Gastroesophageal sphincter (tissue), 4 donors: ENCODE measurements at regions not wholly inside any gene's neighbourhood (a gene's known extent, or its start where the extent isn't known, plus 50 kb on each side); places are given as distances from the start of the nearest gene placed in this dataset.

Source experiments
- ATAC-seq: fragments of 150-250 bp; one replicate; pipeline ENCODE4 v1.9.1; 2016; ENCODE audit warnings: mild to moderate bottlenecking, moderate library complexity
- H3K27ac ChIP-seq, 4 donors: fragments of 200-600 bp; sonication (generic) in 3 of 4; 1 replicate in 3 of 4; 2 replicates in 1 of 4; pipeline ENCODE4 v1.5.1; 2016 to 2019
- H3K27me3 ChIP-seq: fragments of 200-600 bp; sonication (generic); one replicate; pipeline ENCODE4 v1.5.1; 2019
- H3K36me3 ChIP-seq, 2 donors: fragments of 200-600 bp; sonication (generic); one replicate each; pipeline ENCODE4 v1.5.1; 2019; ENCODE audit warnings: control low read depth in 1 of 2
- H3K4me1 ChIP-seq, 3 donors: fragments of 200-600 bp; sonication (generic); 1 replicate in 2 of 3; 2 replicates in 1 of 3; pipeline ENCODE4 v1.5.1; 2016 to 2019; ENCODE audit warnings: control low read depth in 2 of 3
- H3K4me3 ChIP-seq, 2 donors: fragments of 200-600 bp; sonication (generic); one replicate each; pipeline ENCODE4 v1.5.1; 2019; ENCODE audit warnings: mild to moderate bottlenecking in 1 of 2, moderate library complexity in 1 of 2
- H3K9me3 ChIP-seq, 3 donors: fragments of 200-600 bp; sonication (generic); one replicate each; pipeline ENCODE4 v1.5.1; 2017 to 2019; ENCODE audit warnings: control low read depth in 2 of 3
- EP300 ChIP-seq: sonication (generic); formaldehyde crosslinking; IDR thresholded peaks from one replicate; pipeline ENCODE4 v1.6.1; 2017; ENCODE audit warnings: antibody characterized with exemption, mild to moderate bottlenecking
- POLR2A ChIP-seq, 2 donors: fragments of 450-650 bp; IDR thresholded peaks; one replicate each; pipeline ENCODE4 v1.6.1; 2017; ENCODE audit warnings: antibody characterized with exemption in 2 of 2, mild to moderate bottlenecking in 2 of 2, moderate library complexity in 1 of 2
- POLR2AphosphoS5 ChIP-seq: sonication (generic); formaldehyde crosslinking; IDR thresholded peaks from one replicate; pipeline ENCODE4 v1.6.1; 2017; ENCODE audit warnings: antibody characterized with exemption
- WGBS, 2 donors: methylation state at CpG; one replicate each; pipeline ENCODE4 v1.1.5; 2018; ENCODE audit warnings: low coverage in 1 of 2; 5-methylcytosine and 5-hydroxymethylcytosine counted together
- TF ChIP-seq, protein P1 (sequence below), 4 experiments: fragments of 200-600 bp in 2 of 4; fragments of 450-650 bp in 2 of 4; sonication (generic) in 1 of 4; IDR thresholded peaks; one replicate each; pipeline ENCODE4 v1.5.1; 2017 to 2019; ENCODE audit warnings: antibody characterized with exemption in 4 of 4, mild to moderate bottlenecking in 2 of 4, moderate library complexity in 2 of 4

GRCh38 chr5:34548086-34548403 is 108.1 kb upstream of the RAI14 start:
- TF ChIP-seq EP300 (no peak), POLR2A (IDR thresholded peaks at IDR 0.05) (no peak), POLR2AphosphoS5 (no peak)
- TF ChIP-seq, protein P1, sequence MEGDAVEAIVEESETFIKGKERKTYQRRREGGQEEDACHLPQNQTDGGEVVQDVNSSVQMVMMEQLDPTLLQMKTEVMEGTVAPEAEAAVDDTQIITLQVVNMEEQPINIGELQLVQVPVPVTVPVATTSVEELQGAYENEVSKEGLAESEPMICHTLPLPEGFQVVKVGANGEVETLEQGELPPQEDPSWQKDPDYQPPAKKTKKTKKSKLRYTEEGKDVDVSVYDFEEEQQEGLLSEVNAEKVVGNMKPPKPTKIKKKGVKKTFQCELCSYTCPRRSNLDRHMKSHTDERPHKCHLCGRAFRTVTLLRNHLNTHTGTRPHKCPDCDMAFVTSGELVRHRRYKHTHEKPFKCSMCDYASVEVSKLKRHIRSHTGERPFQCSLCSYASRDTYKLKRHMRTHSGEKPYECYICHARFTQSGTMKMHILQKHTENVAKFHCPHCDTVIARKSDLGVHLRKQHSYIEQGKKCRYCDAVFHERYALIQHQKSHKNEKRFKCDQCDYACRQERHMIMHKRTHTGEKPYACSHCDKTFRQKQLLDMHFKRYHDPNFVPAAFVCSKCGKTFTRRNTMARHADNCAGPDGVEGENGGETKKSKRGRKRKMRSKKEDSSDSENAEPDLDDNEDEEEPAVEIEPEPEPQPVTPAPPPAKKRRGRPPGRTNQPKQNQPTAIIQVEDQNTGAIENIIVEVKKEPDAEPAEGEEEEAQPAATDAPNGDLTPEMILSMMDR (IDR thresholded peaks at IDR 0.05) = no peak
- no peak overlapping the region for H3K27ac ChIP-seq
- peaks cover 0 to 13% (median 0%) of the 10 kb centered on the region in 3 donors for H3K9me3 ChIP-seq
- H3K27me3 ChIP-seq = no peaks in the 10 kb centered on the region
- 89% methylated on average over 1 of the region's 1 CpG; no CpG with 5 or more reads in 1 of the 2 donors for WGBS, 2 donors
- H3K4me3 ChIP-seq = no peak overlapping the region
- no peak for ATAC-seq
- peaks cover 2 to 13% (median 8%) of the 10 kb centered on the region in 3 donors for H3K4me1 ChIP-seq
- no peaks in the 10 kb centered on the region for H3K36me3 ChIP-seq

DNA sequence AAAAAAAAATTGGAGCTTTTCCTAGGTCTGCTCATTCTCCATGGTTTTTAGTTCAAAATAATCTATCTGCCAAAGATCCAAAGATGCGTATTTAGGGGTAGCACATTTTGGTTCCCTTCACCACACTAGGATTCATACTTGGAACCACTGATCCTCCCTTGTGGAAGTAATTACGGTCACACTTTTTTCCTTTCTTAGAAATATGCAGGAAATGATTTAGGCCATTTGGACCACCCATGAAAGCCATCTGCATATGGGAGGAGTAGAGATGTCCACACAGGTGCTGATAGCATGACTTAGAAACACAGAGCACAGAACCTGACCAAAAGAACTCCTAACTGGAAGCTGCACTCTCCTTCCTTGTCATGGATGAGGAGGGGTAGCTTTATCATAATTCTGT is 105.9 kb upstream of the RAI14 start:
- TF ChIP-seq, protein P1 (IDR thresholded peaks at IDR 0.05) = no peak
- TF ChIP-seq POLR2A (IDR thresholded peaks at IDR 0.05) = no peak
- TF ChIP-seq POLR2AphosphoS5 = no peak
- Histone ChIP-seq H3K4me1 (peaks cover 2 to 13% (median 8%) of the 10 kb centered on the region in 3 donors), H3K9me3 (no peaks in the 10 kb centered on the region), H3K27ac (no peak overlapping the region), H3K4me3 (no peak overlapping the region), H3K36me3 (no peaks in the 10 kb centered on the region), H3K27me3 (no peaks in the 10 kb centered on the region)
- no peak for ATAC-seq
- WGBS, 2 donors = 59 to 74% methylated on average over 2 of the region's 2 CpGs

DNA sequence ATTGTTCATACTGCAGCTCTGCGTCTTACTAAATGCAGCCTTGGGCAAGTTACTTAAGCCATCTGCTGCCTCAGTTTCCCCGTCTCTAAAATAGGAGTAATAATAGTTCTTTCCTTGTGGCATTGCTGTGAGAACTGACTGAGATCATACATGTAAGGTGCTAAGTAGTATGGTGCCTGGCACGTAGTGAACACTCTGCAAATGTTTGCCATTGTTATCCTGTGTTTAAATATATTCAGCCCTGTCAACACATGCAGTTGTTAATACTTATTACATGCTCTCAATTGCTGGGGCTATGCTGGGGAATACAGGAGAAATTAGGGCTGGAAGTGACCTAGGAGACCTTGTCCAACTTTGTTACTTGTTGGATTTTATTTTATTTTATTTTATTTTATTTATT is 105.2 kb upstream of the RAI14 start:
- H3K4me1 ChIP-seq = peaks cover 2 to 13% (median 8%) of the 10 kb centered on the region in 3 donors
- H3K36me3 ChIP-seq = no peaks in the 10 kb centered on the region
- H3K9me3 ChIP-seq = no peaks in the 10 kb centered on the region
- no peak overlapping the region for H3K4me3 ChIP-seq
- TF ChIP-seq, protein P1 (IDR thresholded peaks at IDR 0.05) = no peak
- TF ChIP-seq POLR2AphosphoS5 (no peak), EP300 (no peak), POLR2A (IDR thresholded peaks at IDR 0.05) (no peak)
- H3K27ac ChIP-seq = peak overlapping the region in 1 of 4 donors; percentile 74
- 19 to 63% methylated on average over 3 of the region's 3 CpGs for WGBS, 2 donors
- ATAC-seq = no peak
- H3K27me3 ChIP-seq = no peaks in the 10 kb centered on the region

GRCh38 chr5:34551911-34552433 is 104.2 kb upstream of the RAI14 start:
- Histone ChIP-seq H3K4me3 (no peak overlapping the region), H3K27ac (peak overlapping the region in 3 of 4 donors; percentile 42 to 74 (median 53)), H3K4me1 (peaks cover 2 to 13% (median 8%) of the 10 kb centered on the region in 3 donors), H3K36me3 (no peaks in the 10 kb centered on the region), H3K27me3 (no peaks in the 10 kb centered on the region), H3K9me3 (no peaks in the 10 kb centered on the region)
- TF ChIP-seq EP300 (no peak), POLR2AphosphoS5 (peak; percentile 64), POLR2A (IDR thresholded peaks at IDR 0.05) (no peak)
- peak; percentile 86 for ATAC-seq
- 0 to 31% methylated on average over 1 to 4 of the region's 4 CpGs for WGBS, 2 donors

GRCh38 chr5:34552686-34553085 is 103.4 kb upstream of the RAI14 start:
- peak overlapping the region in 2 of 4 donors; percentile 42 to 74 for H3K27ac ChIP-seq
- 72 to 83% methylated on average over 1 to 3 of the region's 3 CpGs for WGBS, 2 donors
- H3K4me3 ChIP-seq = no peak overlapping the region

More at GRCh38 chr5:34552686-34553085, 103.4 kb upstream of the RAI14 start:
- TF ChIP-seq EP300 (no peak), POLR2AphosphoS5 (no peak), POLR2A (IDR thresholded peaks at IDR 0.05) (no peak)
- TF ChIP-seq, protein P1 (IDR thresholded peaks at IDR 0.05) = no peak
- H3K27me3 ChIP-seq = no peaks in the 10 kb centered on the region
- ATAC-seq = no peak
- peaks cover 2 to 13% (median 8%) of the 10 kb centered on the region in 3 donors for H3K4me1 ChIP-seq
- no peaks in the 10 kb centered on the region for H3K9me3 ChIP-seq
- H3K36me3 ChIP-seq = no peaks in the 10 kb centered on the region
